OCI-LY1 (cell line): ENCODE measurements at regions not wholly inside any gene's neighbourhood (a gene's known extent, or its start where the extent isn't known, plus 50 kb on each side); places are given as distances from the start of the nearest gene placed in this dataset.

Experiments used
- H2AFZ ChIP-seq: fragments of 200-600 bp; sonication (generic), shearing (Covaris generic); 2 replicates; pipeline ENCODE4 v1.6.0; 2014; ENCODE audit warnings: antibody characterized with exemption, mild to moderate bottlenecking, low read length
- H3F3A ChIP-seq: fragments of 200-600 bp; sonication (generic), shearing (Covaris generic); 2 replicates; pipeline ENCODE4 v1.6.0; 2014; ENCODE audit warnings: mild to moderate bottlenecking, antibody characterized with exemption, low read length, moderate library complexity; ENCODE audit not compliant: insufficient read depth
- H3K27ac ChIP-seq: fragments of 200-600 bp; sonication (generic); 2 replicates; pipeline ENCODE4 v1.5.1; 2014; ENCODE audit warnings: low read length, mixed run types, mild to moderate bottlenecking, low read depth; ENCODE audit not compliant: poor library complexity, severe bottlenecking
- H3K27me3 ChIP-seq: fragments of 200-600 bp; sonication (generic); 2 replicates; pipeline ENCODE4 v1.6.0; 2014; ENCODE audit warnings: antibody characterized with exemption, mild to moderate bottlenecking, low read length, moderate library complexity; ENCODE audit not compliant: insufficient read depth
- H3K36me3 ChIP-seq: fragments of 200-600 bp; sonication (generic); 2 replicates; pipeline ENCODE4 v1.6.1; 2014; ENCODE audit warnings: mild to moderate bottlenecking, antibody characterized with exemption, low read length, moderate library complexity, mixed read lengths; ENCODE audit not compliant: insufficient read depth
- H3K4me1 ChIP-seq: fragments of 200-600 bp; sonication (generic); 2 replicates; pipeline ENCODE4 v1.5.1; 2014; ENCODE audit warnings: mild to moderate bottlenecking, low read length, moderate library complexity; ENCODE audit not compliant: insufficient read depth, severe bottlenecking
- H3K4me2 ChIP-seq: fragments of 200-600 bp; sonication (generic), shearing (Covaris generic); 2 replicates; pipeline ENCODE4 v1.6.1; 2014; ENCODE audit warnings: low read length
- H3K4me3 ChIP-seq: fragments of 200-600 bp; sonication (generic); 2 replicates; pipeline ENCODE4 v1.5.1; 2014; ENCODE audit warnings: low read length, low read depth, mild to moderate bottlenecking, mixed read lengths; ENCODE audit not compliant: poor library complexity, severe bottlenecking
- H3K79me2 ChIP-seq: fragments of 200-600 bp; shearing (Covaris generic); 2 replicates; pipeline ENCODE4 v1.6.1; 2016; ENCODE audit warnings: mixed run types, low read length, mixed read lengths; ENCODE audit not compliant: insufficient read depth
- H3K9ac ChIP-seq: fragments of 200-600 bp; sonication (generic), shearing (Covaris generic); 2 replicates; pipeline ENCODE4 v1.6.1; 2014; ENCODE audit warnings: mild to moderate bottlenecking, low read length, mixed read lengths
- H3K9me2 ChIP-seq: fragments of 200-600 bp; sonication (generic), shearing (Covaris generic); 2 replicates; pipeline ENCODE4 v1.6.1; 2014; ENCODE audit warnings: low read depth, mild to moderate bottlenecking, low read length, mixed read lengths
- H3K9me3 ChIP-seq: fragments of 200-600 bp; shearing (Covaris generic); 2 replicates; pipeline ENCODE4 v1.6.1; 2014; ENCODE audit warnings: low read length, mixed read lengths
- H4K20me1 ChIP-seq: fragments of 200-600 bp; sonication (generic), shearing (Covaris generic); 2 replicates; pipeline ENCODE4 v1.6.0; 2016; ENCODE audit warnings: mild to moderate bottlenecking, low read length; ENCODE audit not compliant: insufficient read depth
- EZH2 ChIP-seq: fragments of 200-600 bp; sonication (generic), shearing (Covaris generic); IDR thresholded peaks from 2 replicates; pipeline ENCODE4 v1.8.0; 2017; ENCODE audit warnings: borderline replicate concordance, mixed run types, mild to moderate bottlenecking, antibody characterized with exemption, low read length, moderate library complexity, mixed read lengths
- TF ChIP-seq, protein P1 (sequence below): fragments of 200-600 bp; sonication (generic), shearing (Covaris generic); IDR thresholded peaks from 2 replicates; pipeline ENCODE4 v1.5.1; 2017; ENCODE audit warnings: mild to moderate bottlenecking, antibody characterized with exemption, low read length, moderate library complexity, mixed read lengths

DNA sequence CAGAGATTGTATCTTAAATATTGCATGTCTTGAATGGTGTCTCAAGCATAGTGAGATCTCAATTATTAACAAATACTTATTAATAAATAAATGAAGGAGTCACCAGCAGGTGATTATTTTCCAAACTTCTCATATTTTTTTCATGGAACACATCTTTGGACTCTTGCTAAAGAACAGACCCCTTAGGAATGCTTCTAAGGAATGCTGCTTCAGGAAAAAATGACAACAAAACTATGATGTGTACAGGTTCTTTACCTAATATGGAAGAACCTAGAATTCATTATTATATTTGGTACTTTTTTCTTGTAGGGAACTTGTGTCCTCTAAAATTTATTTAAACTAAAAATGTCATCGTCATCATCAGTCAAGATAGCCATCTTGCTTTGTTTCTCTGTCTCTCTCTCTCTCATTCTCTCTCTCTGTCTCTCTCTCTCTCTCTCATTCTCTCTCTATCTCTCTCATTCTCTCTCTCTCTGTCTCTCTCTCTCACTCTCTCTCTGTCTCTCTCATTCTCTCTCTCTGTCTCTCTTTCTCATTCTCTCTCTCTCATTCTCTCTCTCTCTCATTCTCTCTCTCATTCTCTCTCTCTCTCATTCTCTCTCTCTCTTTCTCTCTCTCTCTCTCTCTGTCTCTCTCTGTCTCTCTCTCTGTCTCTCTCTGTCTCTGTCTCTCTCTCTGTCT lies 63.0 kb upstream of the ETS2 start:
- no peaks in the 10 kb centered on the region; the same call in 1 of the 2 replicates for H3K36me3 ChIP-seq
- H3F3A ChIP-seq, result no peaks in the 10 kb centered on the region
- no peaks in the 10 kb centered on the region for H4K20me1 ChIP-seq
- no peaks in the 10 kb centered on the region for H3K4me1 ChIP-seq
- H3K9me3 ChIP-seq, result peaks cover 12% of the 10 kb centered on the region; the same call in 1 of the 2 replicates
- H3K79me2 ChIP-seq, result no peaks in the 10 kb centered on the region
- peaks cover 5% of the 10 kb centered on the region for H3K27me3 ChIP-seq
- H3K27ac ChIP-seq, result no peak overlapping the region
- no peak for TF ChIP-seq EZH2
- TF ChIP-seq, protein P1, sequence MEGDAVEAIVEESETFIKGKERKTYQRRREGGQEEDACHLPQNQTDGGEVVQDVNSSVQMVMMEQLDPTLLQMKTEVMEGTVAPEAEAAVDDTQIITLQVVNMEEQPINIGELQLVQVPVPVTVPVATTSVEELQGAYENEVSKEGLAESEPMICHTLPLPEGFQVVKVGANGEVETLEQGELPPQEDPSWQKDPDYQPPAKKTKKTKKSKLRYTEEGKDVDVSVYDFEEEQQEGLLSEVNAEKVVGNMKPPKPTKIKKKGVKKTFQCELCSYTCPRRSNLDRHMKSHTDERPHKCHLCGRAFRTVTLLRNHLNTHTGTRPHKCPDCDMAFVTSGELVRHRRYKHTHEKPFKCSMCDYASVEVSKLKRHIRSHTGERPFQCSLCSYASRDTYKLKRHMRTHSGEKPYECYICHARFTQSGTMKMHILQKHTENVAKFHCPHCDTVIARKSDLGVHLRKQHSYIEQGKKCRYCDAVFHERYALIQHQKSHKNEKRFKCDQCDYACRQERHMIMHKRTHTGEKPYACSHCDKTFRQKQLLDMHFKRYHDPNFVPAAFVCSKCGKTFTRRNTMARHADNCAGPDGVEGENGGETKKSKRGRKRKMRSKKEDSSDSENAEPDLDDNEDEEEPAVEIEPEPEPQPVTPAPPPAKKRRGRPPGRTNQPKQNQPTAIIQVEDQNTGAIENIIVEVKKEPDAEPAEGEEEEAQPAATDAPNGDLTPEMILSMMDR, result no peak
- H2AFZ ChIP-seq, result no peak overlapping the region
- H3K9me2 ChIP-seq, result no peaks in the 10 kb centered on the region
- H3K4me3 ChIP-seq, result no peak overlapping the region
- H3K4me2 ChIP-seq, result no peak overlapping the region
- no peak overlapping the region for H3K9ac ChIP-seq

DNA sequence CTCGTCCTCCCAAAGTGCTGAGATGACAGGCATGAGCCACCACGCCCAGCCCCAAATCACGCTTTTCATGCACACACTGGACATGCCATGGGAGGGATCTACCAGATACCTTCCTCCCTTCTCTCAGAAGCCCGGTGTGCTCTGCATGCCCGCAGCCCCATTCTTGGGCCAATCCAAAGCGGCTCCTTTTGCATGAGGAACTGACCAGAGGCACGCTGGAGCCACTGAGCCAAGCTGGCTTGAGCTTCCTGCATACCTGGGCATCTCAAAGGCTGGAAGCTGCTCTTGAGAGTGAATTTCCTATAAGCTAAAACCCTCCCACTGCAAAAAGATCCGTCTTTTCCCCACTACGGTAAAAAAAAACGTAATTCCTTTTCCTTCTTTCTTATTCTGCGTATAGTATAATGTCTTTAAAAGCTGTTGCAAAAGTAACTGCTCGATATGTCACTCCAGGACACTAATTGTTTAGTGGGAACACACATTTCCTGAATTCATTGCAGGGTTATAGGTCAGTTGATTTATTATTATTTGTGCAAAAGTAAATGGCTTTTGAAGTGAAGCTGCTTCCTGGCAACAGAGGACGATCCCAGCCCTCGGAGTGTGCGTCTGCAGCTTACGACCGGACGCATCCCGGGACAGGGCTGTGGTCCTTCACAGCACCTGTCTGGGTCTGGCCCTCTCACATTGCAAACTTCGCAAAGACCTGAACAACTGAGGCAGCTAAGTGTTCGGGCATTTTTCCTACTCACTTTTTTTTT lies 61.8 kb upstream of the ETS2 start:
- Histone ChIP-seq H3K27me3 (peaks cover 5% of the 10 kb centered on the region; the same call in 1 of the 2 replicates), H4K20me1 (no peaks in the 10 kb centered on the region), H3K9me2 (no peaks in the 10 kb centered on the region), H3K4me3 (no peak overlapping the region), H3K4me2 (no peak overlapping the region), H3K79me2 (no peaks in the 10 kb centered on the region), H3K36me3 (no peaks in the 10 kb centered on the region; the same call in 1 of the 2 replicates), H3K4me1 (no peaks in the 10 kb centered on the region), H3K9ac (no peak overlapping the region), H2AFZ (no peak overlapping the region), H3F3A (no peaks in the 10 kb centered on the region), H3K9me3 (peaks cover 4% of the 10 kb centered on the region; the same call in 1 of the 2 replicates), H3K27ac (no peak overlapping the region)
- no peak for TF ChIP-seq EZH2
- TF ChIP-seq, protein P1, result no peak

DNA sequence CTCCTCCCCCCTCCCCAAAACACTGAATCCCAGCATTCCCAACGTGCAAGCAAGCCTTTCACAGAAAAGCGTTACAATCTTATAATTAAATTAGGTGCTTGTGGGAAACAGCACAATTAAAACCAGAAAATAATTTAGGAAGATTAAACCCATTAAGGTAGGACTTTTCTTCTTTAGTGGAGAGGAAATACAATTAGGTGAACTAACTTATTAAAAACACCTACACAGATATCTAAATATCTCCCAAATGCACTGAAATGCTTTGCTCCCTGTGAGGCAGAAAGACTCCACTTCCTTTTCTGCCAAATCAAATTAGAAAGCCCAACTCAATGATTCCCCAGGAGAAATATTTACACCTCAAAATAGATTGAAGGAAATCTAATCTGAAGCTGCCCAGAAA lies 60.9 kb upstream of the ETS2 start:
- no peaks in the 10 kb centered on the region for H3K4me1 ChIP-seq
- no peak overlapping the region for H3K4me3 ChIP-seq
- H3K27me3 ChIP-seq, result peaks cover 5% of the 10 kb centered on the region; the same call in 1 of the 2 replicates
- H4K20me1 ChIP-seq, result no peaks in the 10 kb centered on the region
- no peak overlapping the region for H3K27ac ChIP-seq
- no peak overlapping the region for H3K9ac ChIP-seq
- H3K36me3 ChIP-seq, result no peaks in the 10 kb centered on the region; the same call in 1 of the 2 replicates
- no peaks in the 10 kb centered on the region for H3K9me2 ChIP-seq
- TF ChIP-seq EZH2, result no peak
- TF ChIP-seq, protein P1, result no peak
- H3F3A ChIP-seq, result no peaks in the 10 kb centered on the region
- H3K9me3 ChIP-seq, result peaks cover 4% of the 10 kb centered on the region; the same call in 1 of the 2 replicates
- no peaks in the 10 kb centered on the region for H3K79me2 ChIP-seq
- no peak overlapping the region for H3K4me2 ChIP-seq
- no peak overlapping the region for H2AFZ ChIP-seq
